ENCODE measurements at regions not wholly inside any gene's neighbourhood (a gene's known extent, or its start where the extent isn't known, plus 50 kb on each side); places are given as distances from the start of the nearest gene placed in this dataset.

- FAIRE-seq = no peak
- no peak for DNase-seq (ENCODE audit: low spot score in 2 of 2)
These were observed 245.5 kb upstream of the NRP1 start for GRCh38 chr10:33579996-33580395.

DNA sequence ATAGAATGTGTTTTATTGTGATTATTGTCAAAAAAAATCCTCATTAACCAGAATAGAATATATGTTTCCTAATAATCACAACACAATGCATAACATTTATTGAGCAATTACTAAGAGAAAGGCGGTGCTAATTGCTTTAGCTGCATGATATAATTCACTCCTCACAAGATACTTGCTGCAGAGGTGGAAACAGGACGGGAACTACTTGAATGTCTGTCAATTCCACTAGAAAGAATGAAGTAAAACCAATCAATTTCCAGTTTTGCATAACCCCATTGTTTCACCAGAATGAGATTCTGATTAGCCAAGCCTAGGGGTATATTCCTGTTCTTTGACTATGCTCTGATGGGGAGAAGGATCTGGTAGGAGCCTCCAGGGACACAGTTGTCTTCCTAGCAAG lies 239.1 kb upstream of the NRP1 start:
- FAIRE-seq (no peak), DNase-seq (ENCODE audit: low spot score in 2 of 2) (no peak)

DNA sequence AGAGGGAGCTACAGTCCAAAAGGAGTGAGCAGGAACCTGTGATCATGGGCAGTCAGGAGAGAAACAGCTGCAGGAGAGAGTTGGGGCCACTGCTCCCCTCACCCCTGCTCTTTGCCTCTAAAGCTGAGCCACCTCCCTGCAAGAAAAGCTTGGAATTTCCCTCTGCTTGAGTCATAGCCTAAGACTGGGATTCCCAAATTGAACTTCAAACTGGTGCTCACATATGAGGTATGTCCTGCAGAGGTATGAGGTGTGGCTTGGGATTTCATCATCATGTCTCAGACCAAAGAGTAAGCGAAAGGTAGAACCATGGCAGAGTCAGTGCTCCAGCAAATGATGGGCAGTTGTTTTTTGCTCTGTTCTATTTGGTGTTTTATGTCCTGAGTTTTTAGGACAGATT lies 237.1 kb upstream of the NRP1 start:
- no peak for DNase-seq (ENCODE audit: low spot score in 2 of 2)
- FAIRE-seq = no peak

- FAIRE-seq = no peak
These were observed 236.0 kb upstream of the NRP1 start for GRCh38 chr10:33570495-33570894.

DNA sequence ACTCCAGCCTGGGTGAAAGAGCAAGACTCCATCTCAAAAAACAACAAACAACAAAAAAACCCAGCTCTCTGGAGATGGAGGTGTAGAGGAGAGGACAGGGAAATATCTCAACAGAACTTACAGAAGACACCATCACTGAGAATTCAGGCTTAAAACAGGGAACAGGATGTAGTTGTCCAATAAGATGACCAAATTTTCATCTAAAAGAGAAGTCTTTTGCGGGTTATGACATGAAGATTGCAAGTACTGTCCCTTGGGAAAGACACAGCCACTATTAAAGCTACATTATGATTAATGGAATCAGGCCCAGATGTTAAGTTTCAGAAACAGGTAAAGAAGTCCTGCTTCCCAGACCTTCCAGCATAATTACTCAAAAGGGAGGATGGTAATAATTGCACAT lies 235.2 kb upstream of the NRP1 start:
- FAIRE-seq (no peak), DNase-seq (ENCODE audit: low spot score in 2 of 2) (no peak)

More at GRCh38 chr10:33570495-33570894, 236.0 kb upstream of the NRP1 start:
- no peak for DNase-seq (ENCODE audit: low spot score in 2 of 2)

DNA sequence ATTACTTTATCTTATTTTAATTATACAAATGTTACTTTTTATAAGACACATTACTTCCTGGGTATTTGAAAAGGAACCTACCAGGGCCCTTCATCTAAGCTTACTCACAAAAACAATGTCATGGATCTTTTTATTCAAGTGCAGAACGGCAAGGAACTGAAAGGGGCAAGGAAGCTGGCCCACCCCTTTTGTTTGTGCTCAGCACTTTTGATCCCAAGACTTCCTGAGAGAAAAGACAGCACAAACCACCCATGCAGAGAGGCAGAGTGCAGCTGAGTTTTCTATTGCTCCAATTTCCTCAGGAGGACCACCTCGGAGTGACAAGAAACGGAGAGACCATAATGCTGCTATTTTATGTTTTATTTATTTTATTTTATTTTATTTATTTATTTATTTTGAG lies 232.0 kb upstream of the NRP1 start:
- DNase-seq (ENCODE audit: low spot score in 2 of 2) = no peak

GRCh38 chr10:33566001-33566400 lies 231.5 kb upstream of the NRP1 start:
- no peak for DNase-seq (ENCODE audit: low spot score in 2 of 2)
- no peak for FAIRE-seq

More for the DNA sequence above, 232.0 kb upstream of the NRP1 start:
- no peak for FAIRE-seq

- DNase-seq (ENCODE audit: low spot score in 2 of 2) (no peak), FAIRE-seq (no peak)
These were observed 230.8 kb upstream of the NRP1 start for GRCh38 chr10:33565231-33565630.

- no peak for FAIRE-seq
These were observed 224.6 kb upstream of the NRP1 start for GRCh38 chr10:33559105-33559504.

GRCh38 chr10:33557313-33557712 lies 222.8 kb upstream of the NRP1 start:
- DNase-seq (ENCODE audit: low spot score in 2 of 2) = no peak
- no peak for FAIRE-seq

More at GRCh38 chr10:33559105-33559504, 224.6 kb upstream of the NRP1 start:
- DNase-seq (ENCODE audit: low spot score in 2 of 2) = no peak

DNA sequence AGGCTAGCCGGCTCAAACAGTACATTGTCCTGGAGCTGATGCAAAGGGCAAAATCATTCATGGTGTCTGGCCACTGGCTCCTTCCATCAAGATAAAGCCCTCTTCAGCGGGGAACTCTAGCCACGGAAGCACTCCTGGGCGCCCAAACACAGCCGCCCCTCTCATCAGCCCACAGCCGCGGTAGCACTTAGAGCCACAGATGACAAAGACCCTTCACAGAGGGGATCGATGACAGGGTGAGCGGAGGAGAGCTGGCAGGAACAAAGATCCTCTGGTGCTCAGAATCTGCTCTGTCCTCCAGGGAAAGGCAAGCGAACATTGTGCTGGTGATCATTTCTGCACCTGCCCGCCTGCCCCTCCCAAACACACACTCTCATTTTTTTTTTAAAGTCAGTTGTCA lies 222.2 kb upstream of the NRP1 start:
- FAIRE-seq = no peak
- DNase-seq (ENCODE audit: low spot score in 2 of 2) = no peak

- FAIRE-seq (no peak), DNase-seq (ENCODE audit: low spot score in 2 of 2) (no peak)
These were observed 221.6 kb upstream of the NRP1 start for GRCh38 chr10:33556103-33556502.

- FAIRE-seq (no peak), DNase-seq (ENCODE audit: low spot score in 2 of 2) (no peak)
These were observed 219.5 kb upstream of the NRP1 start for GRCh38 chr10:33553748-33554571.

GRCh38 chr10:33552290-33552689 lies 217.8 kb upstream of the NRP1 start:
- FAIRE-seq (no peak), DNase-seq (ENCODE audit: low spot score in 2 of 2) (no peak)

DNA sequence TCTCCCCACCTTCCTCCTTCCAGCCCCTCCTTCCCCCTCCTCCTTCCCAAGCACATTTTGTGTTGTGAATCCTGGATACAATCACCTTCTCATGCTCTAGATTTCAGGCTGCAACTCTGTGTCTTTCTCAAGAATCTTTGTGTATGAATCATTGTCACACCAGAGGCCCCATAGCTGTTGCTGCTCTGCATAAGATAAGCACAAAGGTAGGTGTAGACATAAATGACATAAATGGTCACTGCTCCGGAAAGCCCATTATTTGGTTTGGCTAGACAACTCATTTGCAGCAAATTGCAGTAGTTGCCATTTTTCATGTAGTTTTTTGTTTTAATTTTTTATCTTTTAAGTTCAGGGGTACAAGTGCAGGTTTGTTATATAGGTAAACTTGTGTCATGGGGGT lies 216.3 kb upstream of the NRP1 start:
- FAIRE-seq = no peak
- no peak for DNase-seq (ENCODE audit: low spot score in 2 of 2)

GRCh38 chr10:33547976-33548375 lies 213.5 kb upstream of the NRP1 start:
- no peak for FAIRE-seq
- DNase-seq (ENCODE audit: low spot score in 2 of 2) = no peak

GRCh38 chr10:33546031-33546430 lies 211.6 kb upstream of the NRP1 start:
- DNase-seq (ENCODE audit: low spot score in 2 of 2) (no peak), FAIRE-seq (no peak)

DNA sequence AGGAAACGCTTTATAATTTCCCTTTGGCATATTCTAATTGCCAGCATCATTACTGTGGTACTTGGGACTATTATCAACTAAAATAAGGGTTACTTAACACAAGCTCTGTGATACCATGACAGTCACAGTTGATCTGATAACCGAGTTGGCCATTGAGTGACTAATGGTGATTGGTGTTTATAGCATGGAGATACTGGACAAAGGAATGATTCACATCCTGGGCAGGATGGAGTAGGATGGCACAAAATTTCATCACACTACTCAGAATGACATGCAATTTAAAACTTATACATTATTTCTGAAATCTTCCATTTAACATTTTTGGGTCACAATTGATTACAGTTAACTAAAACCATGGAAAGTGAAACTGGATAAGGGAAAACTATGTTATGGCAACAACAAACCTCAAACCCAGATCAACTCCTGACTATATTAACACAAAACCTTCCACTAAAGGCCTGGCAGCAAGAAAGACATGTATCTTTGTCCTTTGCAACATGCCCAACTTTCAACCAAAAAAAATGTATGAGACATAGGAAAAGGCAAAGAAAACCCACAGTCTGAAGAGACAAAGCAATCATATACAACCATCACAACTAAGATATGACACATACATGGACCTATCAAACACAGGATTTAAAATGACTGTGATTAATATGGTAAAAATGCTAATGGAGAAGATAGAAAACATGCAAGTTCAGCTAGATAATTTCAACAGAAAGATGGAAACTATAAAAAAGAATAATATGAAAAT lies 208.5 kb upstream of the NRP1 start:
- DNase-seq (ENCODE audit: low spot score in 2 of 2) = no peak
- FAIRE-seq = no peak

DNA sequence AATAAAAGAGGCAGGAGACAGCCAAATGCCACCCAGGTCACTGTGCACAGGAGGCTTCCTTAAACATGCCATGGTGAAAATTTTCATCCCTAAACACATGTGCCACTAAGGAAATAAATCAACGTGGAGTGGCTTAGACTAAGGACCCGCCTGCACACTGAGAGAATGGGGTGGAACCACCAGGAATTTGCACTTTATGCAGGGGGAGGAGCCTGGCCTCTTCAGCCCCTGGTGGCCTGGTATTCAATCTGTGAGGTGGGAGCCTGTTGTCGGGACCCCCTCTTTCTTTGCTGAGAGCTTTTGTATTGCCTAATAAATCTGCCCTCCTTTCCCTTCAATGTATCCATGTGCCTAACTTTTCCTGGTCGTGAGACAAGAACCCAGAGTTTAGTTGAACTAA lies 204.6 kb upstream of the NRP1 start:
- DNase-seq (ENCODE audit: low spot score in 2 of 2) (no peak), FAIRE-seq (no peak)

DNA sequence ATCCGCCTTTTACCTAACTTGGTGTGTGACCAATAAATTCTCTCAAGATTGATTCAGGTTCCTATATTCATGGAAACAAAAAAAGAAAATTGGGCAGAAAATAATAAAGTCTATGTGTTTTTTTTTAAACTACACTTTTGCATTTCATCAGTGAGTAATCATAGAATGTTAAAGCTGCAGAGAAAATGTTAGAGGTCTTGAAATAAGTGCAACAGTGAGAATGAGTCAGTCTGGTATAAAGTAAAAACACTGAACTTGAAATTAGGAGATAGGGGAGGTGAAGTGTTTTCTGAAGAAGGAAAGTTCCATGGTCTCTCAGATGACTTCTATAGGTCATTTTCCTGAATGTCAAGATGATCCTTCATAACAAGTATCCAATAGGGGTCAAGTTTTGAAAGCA lies 202.6 kb upstream of the NRP1 start:
- no peak for FAIRE-seq

DNA sequence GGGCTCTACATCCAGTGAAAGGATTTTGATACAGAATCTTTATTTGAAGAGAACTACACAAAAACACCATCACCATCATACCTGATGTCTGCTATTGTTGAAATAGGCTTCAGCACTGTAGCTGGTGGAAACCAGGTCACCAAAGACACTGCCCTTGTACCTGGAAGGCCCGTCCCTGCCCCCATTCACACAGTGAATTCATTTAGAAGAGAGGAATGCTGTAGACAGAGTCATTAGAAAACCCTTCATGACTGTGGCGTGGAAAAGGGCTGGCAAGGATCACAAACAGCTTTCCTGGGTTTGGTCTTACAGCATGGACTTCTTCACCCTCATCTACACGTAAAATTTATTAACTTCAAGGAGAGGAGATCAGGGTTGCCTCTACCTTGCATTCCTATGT lies 202.0 kb upstream of the NRP1 start:
- DNase-seq (ENCODE audit: low spot score in 2 of 2) (no peak), FAIRE-seq (no peak)

More for the DNA sequence above, 202.6 kb upstream of the NRP1 start:
- no peak for DNase-seq (ENCODE audit: low spot score in 2 of 2)

GRCh38 chr10:33535866-33536265 lies 201.4 kb upstream of the NRP1 start:
- FAIRE-seq (no peak), DNase-seq (ENCODE audit: low spot score in 2 of 2) (no peak)

Measured in frontal cortex (tissue), 3 donors.